Breast epithelium (tissue), 3 donors: ENCODE measurements at regions not wholly inside any gene's neighbourhood (a gene's known extent, or its start where the extent isn't known, plus 50 kb on each side); places are given as distances from the start of the nearest gene placed in this dataset.
"Not testable (repeated sequence)": the region's sequence is repeated elsewhere in the genome, so short reads cannot be mapped to it uniquely, and the experiment has no call there.

Source experiments
- CTCF ChIP-seq, 3 donors: fragments of 450-650 bp; IDR thresholded peaks; one replicate each; pipeline ENCODE4 v1.5.1; 2016 to 2017; ENCODE audit warnings: antibody characterized with exemption in 3 of 3, mild to moderate bottlenecking in 3 of 3, moderate library complexity in 3 of 3
- POLR2A ChIP-seq: fragments of 450-650 bp; IDR thresholded peaks from one replicate; pipeline ENCODE4 v1.6.1; 2016; ENCODE audit warnings: antibody characterized with exemption, mild to moderate bottlenecking, moderate library complexity
- POLR2AphosphoS5 ChIP-seq, 3 donors: sonication (generic); formaldehyde crosslinking; IDR thresholded peaks; one replicate each; pipeline ENCODE4 v1.6.1; 2017; ENCODE audit warnings: antibody characterized with exemption in 3 of 3

GRCh38 chr18:55892862-55893813 is 305.1 kb upstream of the TCF4 start:
- not testable (repeated sequence) for TF ChIP-seq CTCF (IDR thresholded peaks at IDR 0.05); POLR2AphosphoS5 (IDR thresholded peaks at IDR 0.05); POLR2A
